Mucosa of rectum (tissue), 2 donors: ENCODE measurements at regions not wholly inside any gene's neighbourhood (a gene's known extent, or its start where the extent isn't known, plus 50 kb on each side); places are given as distances from the start of the nearest gene placed in this dataset.

Experiments
- H3K27ac ChIP-seq, 2 donors: one replicate each; pipeline ENCODE4 v1.7.0; 2013; ENCODE audit warnings: inconsistent platforms in 2 of 2, low read depth in 2 of 2, low read length in 2 of 2
- H3K27me3 ChIP-seq, 2 donors: one replicate each; pipeline ENCODE4 v1.7.0; 2013; ENCODE audit warnings: low read length in 2 of 2; ENCODE audit not compliant: control insufficient read depth in 2 of 2, insufficient read depth in 2 of 2
- H3K36me3 ChIP-seq, 2 donors: one replicate each; pipeline ENCODE4 v1.7.0; 2013; ENCODE audit warnings: low read length in 2 of 2; ENCODE audit not compliant: control insufficient read depth in 2 of 2, insufficient read depth in 2 of 2
- H3K4me1 ChIP-seq, 2 donors: one replicate each; pipeline ENCODE4 v1.7.0; 2013; ENCODE audit warnings: low read length in 2 of 2, mild to moderate bottlenecking in 1 of 2; ENCODE audit not compliant: control insufficient read depth in 2 of 2, insufficient read depth in 2 of 2
- H3K4me3 ChIP-seq, 2 donors: one replicate each; pipeline ENCODE4 v1.7.0; 2013; ENCODE audit warnings: low read length in 2 of 2
- H3K9ac ChIP-seq, 2 donors: one replicate each; pipeline ENCODE4 v1.7.0; 2013; ENCODE audit warnings: low read length in 2 of 2, low read depth in 1 of 2, mild to moderate bottlenecking in 1 of 2
- H3K9me3 ChIP-seq, 2 donors: one replicate each; pipeline ENCODE4 v1.7.0; 2013; ENCODE audit warnings: low read length in 2 of 2; ENCODE audit not compliant: control insufficient read depth in 2 of 2
- donor health status: healthy.
- donor health status: Normal muscosa, but diverticular disease.

GRCh38 chr22:42330170-42330569 is 59.7 kb upstream of the TCF20 start:
- Histone ChIP-seq H3K27ac (no peak overlapping the region), H3K4me3 (no peak overlapping the region), H3K9me3 (no peaks in the 10 kb centered on the region), H3K27me3 (no peaks in the 10 kb centered on the region), H3K9ac (no peak overlapping the region), H3K4me1 (peaks cover 3 to 7% of the 10 kb centered on the region in 2 donors), H3K36me3 (no peaks in the 10 kb centered on the region)

DNA sequence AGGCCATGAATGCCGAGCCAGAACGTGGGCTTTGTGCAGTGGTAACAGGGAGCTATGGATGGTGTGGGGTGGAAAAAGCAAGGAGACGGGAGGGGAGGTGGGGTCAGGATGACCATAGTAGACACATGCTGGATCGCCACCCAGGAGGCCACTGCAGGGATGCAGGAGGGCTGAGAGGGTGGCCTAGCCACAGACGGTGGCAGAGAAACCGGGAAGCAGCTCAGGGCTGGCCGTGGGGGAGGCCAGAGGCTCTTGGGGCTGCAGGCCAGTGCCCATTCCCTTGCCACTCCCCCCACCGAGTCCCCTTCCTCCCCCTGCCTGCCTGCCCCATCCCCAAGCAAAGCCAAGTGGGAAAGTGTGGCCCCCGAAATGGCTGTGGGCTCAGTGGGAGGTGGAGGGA is 59.1 kb upstream of the TCF20 start:
- H3K4me1 ChIP-seq = peaks cover 3 to 7% of the 10 kb centered on the region in 2 donors
- no peaks in the 10 kb centered on the region for H3K27me3 ChIP-seq
- H3K36me3 ChIP-seq = no peaks in the 10 kb centered on the region
- no peaks in the 10 kb centered on the region for H3K9me3 ChIP-seq
- no peak overlapping the region for H3K9ac ChIP-seq
- no peak overlapping the region for H3K27ac ChIP-seq
- H3K4me3 ChIP-seq = no peak overlapping the region

GRCh38 chr22:42328784-42329145 is 58.3 kb upstream of the TCF20 start:
- Histone ChIP-seq H3K4me1 (peaks cover 3 to 7% of the 10 kb centered on the region in 2 donors), H3K27me3 (no peaks in the 10 kb centered on the region)

DNA sequence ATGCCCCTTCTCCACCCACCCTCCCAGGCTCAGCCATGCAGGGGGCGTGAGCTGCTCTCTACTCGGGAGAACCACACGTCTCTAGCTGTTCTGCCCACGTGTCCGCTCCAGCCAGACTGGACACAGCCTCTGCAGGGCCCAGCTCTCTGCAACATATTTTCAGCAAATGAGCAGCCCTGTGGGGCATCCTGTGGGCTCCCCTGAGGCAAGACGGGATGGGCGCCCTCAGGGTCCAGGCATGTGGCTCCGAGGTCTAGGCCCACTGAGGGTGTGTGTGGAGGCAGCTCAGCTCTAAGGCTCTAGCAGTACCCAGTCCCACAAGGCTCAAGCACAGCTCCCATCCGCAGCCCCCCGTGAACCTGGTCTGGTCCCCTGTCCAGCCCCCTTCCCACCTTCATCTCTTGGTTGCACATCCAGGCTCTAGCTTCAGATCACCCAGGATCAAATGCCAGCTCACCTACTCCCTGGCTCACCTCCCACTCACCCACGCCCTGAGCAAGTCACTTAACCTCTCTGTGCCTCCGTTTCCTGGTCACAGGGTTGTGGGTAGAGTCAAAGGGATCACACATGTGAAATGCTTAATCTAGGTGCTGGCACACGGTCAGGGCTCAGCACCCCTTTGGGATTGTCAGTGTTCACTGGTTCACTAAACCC is 57.8 kb upstream of the TCF20 start:
- H3K4me1 ChIP-seq = peaks cover 3 to 7% of the 10 kb centered on the region in 2 donors
- no peaks in the 10 kb centered on the region for H3K27me3 ChIP-seq
- H3K9me3 ChIP-seq = no peaks in the 10 kb centered on the region
- H3K4me3 ChIP-seq = no peak overlapping the region
- no peak overlapping the region for H3K9ac ChIP-seq
- no peaks in the 10 kb centered on the region for H3K36me3 ChIP-seq
- H3K27ac ChIP-seq = no peak overlapping the region

More at GRCh38 chr22:42328784-42329145, 58.3 kb upstream of the TCF20 start:
- Histone ChIP-seq H3K9ac (no peak overlapping the region), H3K4me3 (no peak overlapping the region), H3K27ac (no peak overlapping the region), H3K36me3 (no peaks in the 10 kb centered on the region), H3K9me3 (no peaks in the 10 kb centered on the region)

DNA sequence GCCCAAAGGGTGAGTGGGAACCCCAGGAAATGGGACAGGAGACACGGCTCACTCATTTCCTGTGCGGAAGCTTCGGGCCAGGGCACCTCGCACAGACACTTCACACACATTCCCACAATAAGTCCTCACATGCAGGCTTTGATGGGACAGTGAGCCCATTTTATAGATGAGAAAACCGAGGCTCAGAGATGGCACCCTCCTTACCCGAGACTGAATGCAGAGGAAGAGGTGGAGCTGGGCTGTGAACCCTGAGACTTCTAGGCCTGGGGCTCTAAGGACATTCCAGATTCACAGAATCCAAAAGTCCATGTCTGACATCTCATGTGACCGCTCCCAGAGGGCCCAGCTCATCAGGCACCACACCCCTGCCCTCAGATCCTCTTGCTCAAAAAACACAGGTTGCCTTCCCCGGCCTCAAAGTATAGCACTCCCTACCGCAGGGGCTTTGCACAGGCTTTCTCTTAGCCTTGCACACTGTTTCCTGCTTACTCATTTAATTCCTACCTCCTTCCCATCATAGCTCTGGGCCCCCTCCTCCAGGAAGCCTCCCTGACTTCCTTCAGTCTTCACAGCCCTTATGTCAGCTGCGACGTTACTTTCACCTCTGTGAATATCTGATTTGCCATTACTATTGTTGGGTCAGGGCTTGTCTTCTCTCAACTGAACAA is 57.1 kb upstream of the TCF20 start:
- Histone ChIP-seq H3K27me3 (no peaks in the 10 kb centered on the region), H3K4me3 (no peak overlapping the region), H3K4me1 (peaks cover 4 to 8% of the 10 kb centered on the region in 2 donors), H3K9ac (no peak overlapping the region), H3K36me3 (no peaks in the 10 kb centered on the region), H3K27ac (no peak overlapping the region), H3K9me3 (no peaks in the 10 kb centered on the region)

GRCh38 chr22:42326801-42327200 is 56.3 kb upstream of the TCF20 start:
- no peaks in the 10 kb centered on the region for H3K27me3 ChIP-seq
- H3K9ac ChIP-seq = no peak overlapping the region
- no peak overlapping the region for H3K4me3 ChIP-seq
- H3K9me3 ChIP-seq = no peaks in the 10 kb centered on the region
- peaks cover 10 to 15% of the 10 kb centered on the region in 2 donors for H3K4me1 ChIP-seq
- H3K27ac ChIP-seq = no peak overlapping the region
- no peaks in the 10 kb centered on the region for H3K36me3 ChIP-seq

DNA sequence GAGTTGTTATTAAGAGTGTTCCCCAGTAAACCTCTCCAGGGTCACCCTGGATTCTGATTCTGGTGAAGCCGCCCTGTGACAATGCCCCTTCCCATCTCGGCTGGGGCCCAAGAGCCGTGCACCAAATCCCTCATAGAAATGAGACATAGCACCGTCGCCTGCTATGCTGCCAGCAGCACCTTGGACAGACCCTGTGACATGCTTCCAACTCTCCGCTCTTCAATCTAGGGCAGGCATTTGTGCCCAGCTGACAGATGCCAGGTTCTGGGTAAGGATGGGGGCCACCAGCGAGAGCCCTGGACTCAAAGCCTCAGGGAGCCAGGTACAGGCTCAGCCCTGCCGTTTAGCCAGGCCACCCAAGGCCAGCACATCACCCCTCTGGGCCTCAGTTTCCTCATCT is 55.8 kb upstream of the TCF20 start:
- Histone ChIP-seq H3K9ac (no peak overlapping the region), H3K27me3 (no peaks in the 10 kb centered on the region), H3K9me3 (no peaks in the 10 kb centered on the region), H3K27ac (no peak overlapping the region), H3K4me3 (no peak overlapping the region), H3K4me1 (peaks cover 14 to 18% of the 10 kb centered on the region in 2 donors), H3K36me3 (no peaks in the 10 kb centered on the region)

DNA sequence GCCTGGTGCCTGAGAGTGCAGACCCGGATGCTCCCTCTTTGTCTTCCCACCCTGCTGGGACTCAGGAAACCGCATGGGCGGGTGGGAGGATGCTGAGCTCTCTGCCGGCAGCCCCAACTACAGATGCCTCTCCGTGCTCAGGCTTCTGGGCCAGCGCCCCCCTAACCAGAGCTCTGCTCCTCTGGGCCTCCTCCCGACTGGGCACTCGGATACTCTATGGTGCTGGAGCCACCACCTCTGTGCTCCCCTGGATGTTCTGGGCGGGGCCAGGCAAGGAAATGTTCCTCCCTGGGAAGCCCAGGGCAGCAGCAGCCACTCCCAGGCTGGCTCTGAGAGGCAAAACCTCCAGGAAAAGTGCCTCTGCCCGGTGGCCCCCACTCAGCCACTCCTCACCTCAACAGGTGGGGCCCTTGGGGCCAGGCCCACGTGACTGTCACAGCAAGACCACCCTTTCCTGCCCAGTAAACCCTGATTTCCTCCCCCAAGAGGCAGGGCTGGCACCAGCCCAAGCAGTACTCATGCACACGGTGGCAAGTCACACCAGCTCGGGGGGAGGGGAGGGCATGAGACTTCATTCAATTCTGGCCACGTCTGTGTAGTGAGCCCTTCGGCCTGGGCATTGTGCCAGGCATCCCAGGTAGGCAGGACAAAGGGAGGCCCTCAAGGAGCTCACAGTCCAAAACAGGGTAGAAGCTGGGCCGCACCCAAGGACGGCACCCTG is 54.7 kb upstream of the TCF20 start:
- Histone ChIP-seq H3K27me3 (no peaks in the 10 kb centered on the region), H3K27ac (peak overlapping the region in 1 of 2 donors; percentile 2), H3K4me3 (no peak overlapping the region), H3K4me1 (peaks cover 25 to 27% of the 10 kb centered on the region in 2 donors), H3K9ac (peak overlapping the region in 1 of 2 donors; percentile 23), H3K9me3 (no peaks in the 10 kb centered on the region), H3K36me3 (no peaks in the 10 kb centered on the region)

DNA sequence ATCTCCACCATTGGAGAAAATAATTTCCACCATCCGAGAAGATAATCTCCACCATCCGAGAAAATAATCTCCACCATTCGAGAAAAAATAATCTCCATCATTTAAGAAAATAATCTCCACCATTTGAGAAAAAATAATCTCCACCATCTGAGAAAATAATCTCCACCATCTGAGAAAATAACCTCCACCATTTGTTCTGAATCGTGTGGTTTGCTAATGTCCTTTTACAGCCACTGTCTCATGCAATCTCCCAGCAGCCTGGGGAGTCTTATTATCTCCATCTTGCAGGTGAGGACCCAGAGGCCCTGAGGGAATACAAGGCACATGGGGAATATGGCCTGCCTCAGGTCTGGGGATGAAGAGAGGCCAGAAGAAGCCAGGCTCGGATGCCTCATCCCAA is 54.1 kb upstream of the TCF20 start:
- Histone ChIP-seq H3K9me3 (no peaks in the 10 kb centered on the region), H3K4me3 (no peak overlapping the region), H3K9ac (peak overlapping the region in 1 of 2 donors; percentile 23), H3K27me3 (no peaks in the 10 kb centered on the region), H3K4me1 (peaks cover 31 to 33% of the 10 kb centered on the region in 2 donors), H3K27ac (no peak overlapping the region), H3K36me3 (no peaks in the 10 kb centered on the region)

- no peaks in the 10 kb centered on the region for H3K9me3 ChIP-seq
- peaks cover 37 to 38% of the 10 kb centered on the region in 2 donors for H3K4me1 ChIP-seq
- H3K36me3 ChIP-seq = no peaks in the 10 kb centered on the region
- no peak overlapping the region for H3K9ac ChIP-seq
- no peak overlapping the region for H3K4me3 ChIP-seq
- no peaks in the 10 kb centered on the region for H3K27me3 ChIP-seq
- H3K27ac ChIP-seq = no peak overlapping the region
Measured at GRCh38 chr22:42323971-42324370, 53.5 kb upstream of the TCF20 start.
